H9 (cell line): ENCODE measurements at regions not wholly inside any gene's neighbourhood (a gene's known extent, or its start where the extent isn't known, plus 50 kb on each side); places are given as distances from the start of the nearest gene placed in this dataset.
"Not testable (repeated sequence)": the region's sequence is repeated elsewhere in the genome, so short reads cannot be mapped to it uniquely, and the experiment has no call there.

Experiments used
- DNase-seq: peaks from one replicate; pipeline ENCODE4 v3.0.0-alpha.2; 2017
- H2AFZ ChIP-seq: one replicate; pipeline ENCODE4 v1.6.1; 2013; ENCODE audit warnings: mild to moderate bottlenecking, low read length, control low read depth, moderate library complexity
- H2AK5ac ChIP-seq: 2 replicates; pipeline ENCODE4 v1.6.1; 2013; ENCODE audit warnings: low read length, control low read depth, mixed read lengths; ENCODE audit not compliant: insufficient read length
- H2BK120ac ChIP-seq: one replicate; pipeline ENCODE4 v1.6.1; 2013; ENCODE audit warnings: low read depth, mild to moderate bottlenecking, low read length, control low read depth, inconsistent platforms; ENCODE audit not compliant: poor library complexity, severe bottlenecking
- H2BK12ac ChIP-seq: 2 replicates; pipeline ENCODE4 v1.6.1; 2013; ENCODE audit warnings: low read length, control low read depth, mixed read lengths, low read depth; ENCODE audit not compliant: insufficient read length
- H2BK15ac ChIP-seq: 2 replicates; pipeline ENCODE4 v1.6.1; 2013; ENCODE audit warnings: low read depth, low read length, control low read depth
- H2BK20ac ChIP-seq: one replicate; pipeline ENCODE4 v1.6.1; 2013; ENCODE audit warnings: low read depth, mild to moderate bottlenecking, low read length, control low read depth, inconsistent platforms; ENCODE audit not compliant: poor library complexity, severe bottlenecking
- H2BK5ac ChIP-seq: 2 replicates; pipeline ENCODE4 v1.6.1; 2013; ENCODE audit warnings: low read length, control low read depth, mixed read lengths; ENCODE audit not compliant: insufficient read length
- H3K14ac ChIP-seq: 2 replicates; pipeline ENCODE4 v1.6.1; 2013; ENCODE audit warnings: low read length, control low read depth; ENCODE audit not compliant: insufficient read depth
- H3K18ac ChIP-seq: 2 replicates; pipeline ENCODE4 v1.6.1; 2013; ENCODE audit warnings: low read depth, mild to moderate bottlenecking, mixed read lengths, low read length, control low read depth; ENCODE audit not compliant: insufficient read length
- H3K23ac ChIP-seq: 2 replicates; pipeline ENCODE4 v1.6.1; 2013; ENCODE audit warnings: low read length, control low read depth, mixed read lengths, low read depth; ENCODE audit not compliant: insufficient read length
- H3K23me2 ChIP-seq: 2 replicates; pipeline ENCODE4 v1.6.1; 2013; ENCODE audit warnings: low read depth, mild to moderate bottlenecking, mixed read lengths, low read length, control low read depth; ENCODE audit not compliant: insufficient read length, poor library complexity, severe bottlenecking
- H3K27ac ChIP-seq: 2 replicates; pipeline ENCODE4 v1.5.1; 2013; ENCODE audit warnings: low read length, control low read depth, mixed read lengths, low read depth; ENCODE audit not compliant: insufficient read length
- H3K27me3 ChIP-seq: 2 replicates; pipeline ENCODE4 v1.6.1; 2013; ENCODE audit warnings: low read length, control low read depth, inconsistent platforms; ENCODE audit not compliant: insufficient read depth
- H3K4ac ChIP-seq: 2 replicates; pipeline ENCODE4 v1.6.1; 2013; ENCODE audit warnings: low read depth, mild to moderate bottlenecking, control low read depth, inconsistent platforms, low read length, moderate library complexity
- H3K4me1 ChIP-seq: 2 replicates; pipeline ENCODE4 v1.6.1; 2013; ENCODE audit warnings: low read length, control low read depth, inconsistent platforms; ENCODE audit not compliant: insufficient read depth
- H3K4me2 ChIP-seq: 2 replicates; pipeline ENCODE4 v1.6.1; 2013; ENCODE audit warnings: low read length, control low read depth, mixed read lengths; ENCODE audit not compliant: insufficient read length, insufficient read depth
- H3K56ac ChIP-seq: 2 replicates; pipeline ENCODE4 v1.6.1; 2013; ENCODE audit warnings: low read depth, mild to moderate bottlenecking, mixed read lengths, low read length, control low read depth; ENCODE audit not compliant: insufficient read length
- H3K79me1 ChIP-seq: 2 replicates; pipeline ENCODE4 v1.6.1; 2013; ENCODE audit warnings: low read depth, mild to moderate bottlenecking, moderate library complexity, low read length, control low read depth, inconsistent platforms; ENCODE audit not compliant: insufficient read depth, poor library complexity, severe bottlenecking
- H3K79me2 ChIP-seq: 2 replicates; pipeline ENCODE4 v1.6.1; 2013; ENCODE audit warnings: low read length, control low read depth, inconsistent platforms; ENCODE audit not compliant: insufficient read depth
- H3K9ac ChIP-seq: 2 replicates; pipeline ENCODE4 v1.6.1; 2013; ENCODE audit warnings: low read length, control low read depth, mixed read lengths; ENCODE audit not compliant: insufficient read length; ENCODE audit errors: extremely low read depth
- H3K9me3 ChIP-seq: one replicate; pipeline ENCODE4 v1.6.1; 2013; ENCODE audit warnings: low read depth, low read length, inconsistent platforms; ENCODE audit not compliant: control insufficient read depth
- H3T11ph ChIP-seq: one replicate; pipeline ENCODE4 v1.6.1; 2013; ENCODE audit warnings: mild to moderate bottlenecking, low read length, control low read depth, inconsistent platforms
- H4K20me1 ChIP-seq: one replicate; pipeline ENCODE4 v1.6.1; 2013; ENCODE audit not compliant: control insufficient read depth, insufficient read length, insufficient read depth
- H4K5ac ChIP-seq: 2 replicates; pipeline ENCODE4 v1.6.1; 2013; ENCODE audit warnings: low read depth, mild to moderate bottlenecking, mixed read lengths, low read length, control low read depth; ENCODE audit not compliant: insufficient read length
- H4K8ac ChIP-seq: replicated peaks from 2 replicates; pipeline ENCODE4 v1.6.1; 2013; ENCODE audit warnings: low read length, control low read depth, mixed read lengths, low read depth; ENCODE audit not compliant: insufficient read length
- H4K91ac ChIP-seq: 2 replicates; pipeline ENCODE4 v1.6.1; 2013; ENCODE audit warnings: low read depth, mild to moderate bottlenecking, moderate library complexity, mixed read lengths, low read length, control low read depth; ENCODE audit not compliant: insufficient read length
- H3K27ac Mint-ChIP-seq, 3 experiments: 2 replicates in 2 of 3; 3 replicates in 1 of 3; pipeline ENCODE4 v1.8.0; 2020 to 2021; ENCODE audit warnings: mixed read lengths in 3 of 3, mild to moderate bottlenecking in 1 of 3, moderate library complexity in 1 of 3
- H3K27me3 Mint-ChIP-seq: 2 replicates; pipeline ENCODE4 v1.8.0; 2021; ENCODE audit warnings: low read depth, mild to moderate bottlenecking, moderate library complexity, mixed read lengths
- H3K36me3 Mint-ChIP-seq, 3 experiments: 2 replicates in 2 of 3; 3 replicates in 1 of 3; pipeline ENCODE4 v1.8.0; 2020 to 2021; ENCODE audit warnings: low read depth in 3 of 3, mixed read lengths in 3 of 3; ENCODE audit not compliant: insufficient read depth in 1 of 3
- H3K4me1 Mint-ChIP-seq, 2 experiments: 2 replicates each; pipeline ENCODE4 v1.8.0; 2020; ENCODE audit warnings: mixed read lengths in 2 of 2
- H3K4me3 Mint-ChIP-seq, 2 experiments: 2 replicates in 1 of 2; 3 replicates in 1 of 2; pipeline ENCODE4 v1.8.0; 2020 to 2021; ENCODE audit warnings: mild to moderate bottlenecking in 2 of 2, mixed read lengths in 2 of 2, moderate library complexity in 1 of 2
- H3K9me3 Mint-ChIP-seq, 2 experiments: 2 replicates in 1 of 2; 3 replicates in 1 of 2; pipeline ENCODE4 v1.8.0; 2020; ENCODE audit warnings: mild to moderate bottlenecking in 2 of 2, mixed read lengths in 2 of 2, moderate library complexity in 1 of 2
- WGBS: extraction: QIAGEN DNeasy Blood & Tissue Kit; methylation state at CpG from one replicate; pipeline ENCODE4 v1.1.7; 2013; ENCODE audit warnings: missing lambda C conversion rate, low lambda C conversion rate, mixed read lengths; ENCODE audit not compliant: insufficient read length; ENCODE audit errors: extremely low coverage; 5-methylcytosine and 5-hydroxymethylcytosine counted together

GRCh38 chr16:21359513-21359912 is 81.4 kb upstream of the CRYM start:
- H3K23me2 ChIP-seq, H3K79me1 ChIP-seq, H4K5ac ChIP-seq, H4K8ac ChIP-seq, H3K4me2 ChIP-seq, H2BK12ac ChIP-seq, H3K4me3 Mint-ChIP-seq, H2BK15ac ChIP-seq, H3K56ac ChIP-seq, H3K36me3 Mint-ChIP-seq, H3K9me3 Mint-ChIP-seq, H2AFZ ChIP-seq, H2BK20ac ChIP-seq, H4K20me1 ChIP-seq, H2AK5ac ChIP-seq, H3K4me1 ChIP-seq, H2BK5ac ChIP-seq, H3K4ac ChIP-seq, DNase-seq, H3K9ac ChIP-seq, H3K18ac ChIP-seq, H2BK120ac ChIP-seq, H3K79me2 ChIP-seq, H3K9me3 ChIP-seq, H3K23ac ChIP-seq, H3K27ac ChIP-seq, H4K91ac ChIP-seq, H3K27me3 Mint-ChIP-seq, H3K27me3 ChIP-seq, H3K27ac Mint-ChIP-seq, H3T11ph ChIP-seq, H3K14ac ChIP-seq: not testable (repeated sequence)
- H3K4me1 Mint-ChIP-seq = peaks cover 15 to 30% of the 10 kb centered on the region in 2 experiments
- WGBS = no CpG with 5 or more reads among the region's 12 CpGs

- H2BK12ac ChIP-seq, H3K9me3 ChIP-seq, H3K79me1 ChIP-seq, H3K27ac ChIP-seq, H3K27me3 Mint-ChIP-seq, H3K4ac ChIP-seq, H3K14ac ChIP-seq, H2BK20ac ChIP-seq, H3K23ac ChIP-seq, H3K9ac ChIP-seq, H3K36me3 Mint-ChIP-seq, H3K4me1 ChIP-seq, H2BK15ac ChIP-seq, H2AK5ac ChIP-seq, H3K4me2 ChIP-seq, H2BK120ac ChIP-seq, H4K91ac ChIP-seq, H3K27me3 ChIP-seq, H2BK5ac ChIP-seq, H3K79me2 ChIP-seq, H3K56ac ChIP-seq, H3K4me3 Mint-ChIP-seq, H3T11ph ChIP-seq, H4K5ac ChIP-seq, H3K23me2 ChIP-seq, H4K20me1 ChIP-seq, H3K18ac ChIP-seq, H3K9me3 Mint-ChIP-seq, H2AFZ ChIP-seq, DNase-seq, H4K8ac ChIP-seq: not testable (repeated sequence)
- Mint-ChIP-seq H3K27ac (peak overlapping the region in 1 of 3 experiments; percentile 53; a peak in 1 of 7 replicates), H3K4me1 (peaks cover 17 to 33% of the 10 kb centered on the region in 2 experiments)
- no CpG with 5 or more reads among the region's 18 CpGs for WGBS
Measured at GRCh38 chr16:21358261-21358795, 80.2 kb upstream of the CRYM start.
